HG03103 (cell line): ENCODE measurements at regions not wholly inside any gene's neighbourhood (a gene's known extent, or its start where the extent isn't known, plus 50 kb on each side); places are given as distances from the start of the nearest gene placed in this dataset.
"Not testable (repeated sequence)": the region's sequence is repeated elsewhere in the genome, so short reads cannot be mapped to it uniquely, and the experiment has no call there.

Source experiments
- ATAC-seq: cut with Tn5 transposase; IDR thresholded peaks from one replicate; pipeline ENCODE4 v1.9.1; 2021; ENCODE audit warnings: low read depth; ENCODE audit not compliant: unreplicated experiment

- no peak for ATAC-seq
Measured at GRCh38 chr2:129176375-129176774, 803.1 kb upstream of the RAB6C start.

DNA sequence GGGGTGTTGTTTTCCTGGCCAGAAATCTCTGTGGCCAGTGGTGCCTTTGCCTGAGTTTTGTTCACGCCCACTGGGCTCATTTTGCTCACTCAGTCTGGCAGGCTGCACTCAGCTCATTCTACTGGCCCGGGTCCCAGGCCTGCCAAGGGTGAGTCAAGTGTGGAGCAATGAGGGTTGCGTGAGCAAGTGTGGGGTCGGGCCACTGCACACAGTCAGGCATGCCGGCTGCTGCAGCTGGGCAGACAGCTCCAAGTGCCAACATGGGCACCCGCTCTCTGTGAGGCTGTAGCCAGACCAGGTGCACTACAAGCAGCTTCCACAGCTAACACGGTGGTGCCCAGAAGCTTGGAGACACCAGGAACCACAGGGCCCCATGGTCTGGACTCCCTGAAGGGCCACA, 801.1 kb upstream of the RAB6C start:
- ATAC-seq, result no peak

- no peak for ATAC-seq
Measured at GRCh38 chr2:129179199-129179598, 800.3 kb upstream of the RAB6C start.

DNA sequence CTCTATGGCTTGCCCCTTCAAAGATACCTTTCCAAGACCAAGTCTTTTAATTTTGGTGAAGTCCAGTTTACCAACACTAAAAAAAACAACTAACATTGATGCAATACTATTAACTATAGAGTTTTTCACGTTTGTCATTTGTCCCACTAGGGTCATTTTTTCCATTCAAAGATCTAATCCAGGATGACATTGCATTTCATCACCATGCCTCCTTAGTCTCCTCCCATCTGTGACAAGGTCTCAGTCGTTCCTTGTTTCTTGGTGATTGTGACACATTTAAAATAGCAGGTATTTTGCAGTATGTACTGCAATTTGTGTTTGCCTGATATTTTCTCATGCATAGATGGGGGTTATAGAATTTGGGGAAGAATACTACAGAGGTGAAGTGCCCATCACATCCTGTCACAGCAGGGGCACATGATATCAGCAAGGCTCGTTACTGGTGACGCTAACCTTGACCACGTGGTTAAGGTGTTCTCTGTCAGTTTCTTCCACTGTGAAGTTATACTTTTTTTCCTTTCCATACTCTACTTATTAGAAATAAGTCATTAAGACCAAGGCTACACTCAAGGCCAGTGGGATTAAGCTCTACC, 799.2 kb upstream of the RAB6C start:
- no peak for ATAC-seq

- ATAC-seq, result no peak
Measured at GRCh38 chr2:129181433-129181832, 798.0 kb upstream of the RAB6C start.

GRCh38 chr2:129181963-129182362, 797.5 kb upstream of the RAB6C start:
- ATAC-seq, result no peak

DNA sequence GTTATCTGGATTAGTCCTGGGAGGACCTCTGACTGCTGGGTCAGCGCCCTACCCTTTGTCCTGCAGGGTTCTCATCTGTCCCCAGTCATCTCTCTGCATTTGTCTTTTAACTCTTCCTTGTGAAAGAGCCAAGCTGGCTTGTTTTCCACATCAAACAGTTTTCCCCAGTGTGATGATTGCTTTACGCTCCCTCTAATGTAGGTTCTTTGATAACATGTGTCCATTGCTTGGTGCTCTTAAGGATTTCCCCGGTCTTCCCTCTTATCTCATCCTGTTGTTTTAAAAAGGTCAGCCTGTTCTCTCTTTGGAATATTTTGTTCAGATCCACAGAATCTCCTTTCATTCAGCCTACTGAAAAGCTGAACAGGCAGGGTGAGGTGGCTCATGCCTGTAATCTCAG, 792.1 kb upstream of the RAB6C start:
- ATAC-seq, result no peak

GRCh38 chr2:129188451-129188850, 791.0 kb upstream of the RAB6C start:
- ATAC-seq, result no peak

DNA sequence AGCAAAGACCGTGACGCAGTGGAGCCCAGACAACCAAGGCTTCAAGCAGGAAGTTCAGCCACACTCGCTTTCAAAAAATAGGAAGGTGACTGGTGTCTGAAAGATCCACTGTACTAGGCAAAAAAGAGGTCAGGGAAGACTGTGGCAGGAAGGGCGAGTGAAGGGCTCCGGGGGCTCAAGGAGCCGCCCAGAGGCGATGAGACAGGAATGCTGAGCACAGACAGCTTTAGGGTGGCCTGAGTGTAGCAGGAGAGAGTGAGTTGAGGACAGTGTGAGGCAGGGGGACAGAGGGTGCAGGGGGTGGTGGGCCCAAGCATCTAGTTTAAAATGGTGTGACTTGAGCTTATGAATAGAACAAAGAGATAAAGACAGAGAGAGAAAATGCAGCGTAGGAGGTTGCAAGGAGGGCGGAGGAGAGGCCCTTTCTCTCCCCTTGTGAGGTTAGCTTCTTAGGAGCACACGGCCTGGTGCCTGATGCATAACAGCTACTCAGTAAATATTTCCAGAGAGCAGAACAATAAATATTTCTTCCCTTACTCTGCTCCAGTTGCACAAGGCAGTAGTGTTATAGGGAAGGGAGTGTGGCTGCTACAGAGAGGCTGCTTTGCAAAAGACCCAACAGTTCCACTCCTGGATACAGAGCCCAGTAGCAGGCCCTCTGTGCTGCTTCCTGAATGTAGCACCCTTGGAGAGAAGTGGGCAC, 789.7 kb upstream of the RAB6C start:
- no peak for ATAC-seq

DNA sequence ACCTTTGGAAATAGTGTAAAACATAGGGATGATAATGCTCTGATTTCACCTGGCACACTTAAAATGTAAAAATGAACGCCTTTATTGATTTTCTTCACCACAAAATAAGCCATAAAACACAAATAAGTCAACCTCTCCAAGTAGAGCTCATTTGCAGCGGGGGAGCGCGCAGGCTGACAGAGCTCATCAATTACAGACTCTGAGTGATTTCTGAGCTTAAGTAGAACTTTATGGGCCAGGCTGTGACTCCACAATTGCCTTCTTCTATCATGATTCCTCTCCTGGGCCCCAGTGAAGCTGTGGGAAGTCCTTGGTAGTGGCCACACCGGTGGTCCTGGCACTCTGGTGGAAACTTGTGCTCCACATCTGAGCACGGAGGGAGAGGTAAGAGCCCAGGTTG, 789.0 kb upstream of the RAB6C start:
- ATAC-seq, result no peak

DNA sequence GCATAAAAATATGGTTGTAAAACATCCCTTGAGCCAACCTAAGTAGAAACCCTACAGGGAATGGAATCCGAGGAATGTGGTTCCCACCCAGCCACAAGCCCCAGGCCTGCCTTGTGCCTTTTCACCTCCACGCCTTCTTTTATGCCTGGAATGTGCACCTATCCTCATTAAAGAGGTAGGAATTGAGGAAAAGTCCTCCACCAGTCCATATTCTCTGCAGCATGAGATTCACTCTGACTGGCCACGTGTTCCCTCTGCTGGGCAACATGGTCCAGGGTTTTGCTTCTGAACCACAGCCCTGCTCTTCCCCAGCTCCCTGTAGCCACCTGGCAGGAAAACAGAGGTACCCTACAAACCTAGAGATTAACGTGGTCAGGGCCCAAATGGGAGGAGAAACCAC, 787.9 kb upstream of the RAB6C start:
- ATAC-seq, result no peak

DNA sequence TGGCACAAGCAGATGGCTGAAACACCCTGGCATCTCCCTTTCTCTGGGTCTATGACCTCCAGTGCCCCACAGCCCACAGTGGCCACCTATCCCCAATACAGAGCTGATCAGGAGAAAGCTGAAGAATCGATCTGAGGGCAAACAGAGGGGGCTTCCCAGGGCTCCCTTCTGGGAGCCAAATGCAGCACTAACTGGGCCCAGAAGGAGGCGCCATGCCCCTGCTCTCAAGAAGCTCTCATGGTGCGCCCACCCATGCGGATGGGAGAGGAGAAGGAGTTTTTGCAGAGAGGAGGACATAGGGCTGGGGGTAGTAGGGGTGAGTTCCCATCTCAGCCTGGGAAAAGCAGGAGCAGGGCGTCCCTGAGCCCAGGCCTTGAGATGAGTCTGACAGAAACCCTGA, 787.3 kb upstream of the RAB6C start:
- no peak for ATAC-seq

GRCh38 chr2:129192841-129193253, 786.6 kb upstream of the RAB6C start:
- ATAC-seq, result no peak

GRCh38 chr2:129193961-129194360, 785.5 kb upstream of the RAB6C start:
- no peak for ATAC-seq

- ATAC-seq, result no peak
Measured at GRCh38 chr2:129199501-129199900, 780.0 kb upstream of the RAB6C start.

- ATAC-seq, result no peak
Measured at GRCh38 chr2:129201696-129202095, 777.8 kb upstream of the RAB6C start.

DNA sequence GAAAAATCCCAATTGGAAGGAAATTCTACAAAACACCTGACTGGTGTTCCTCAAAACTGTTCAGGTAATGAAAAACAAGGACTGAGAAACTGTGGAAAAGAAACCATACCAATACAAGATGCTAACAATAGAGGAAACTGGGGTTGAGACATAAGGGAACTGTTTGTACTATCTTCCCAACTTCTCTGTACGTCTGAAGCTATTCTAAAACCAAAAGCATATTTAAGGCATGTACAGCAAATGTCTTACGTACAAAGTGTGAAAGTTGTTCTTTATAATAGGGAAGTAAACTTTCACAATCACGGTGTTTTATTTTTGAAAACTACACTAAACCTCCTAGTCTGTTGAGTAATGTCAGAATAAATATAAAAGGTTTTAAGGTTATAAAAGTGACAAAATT, 776.1 kb upstream of the RAB6C start:
- ATAC-seq, result no peak

DNA sequence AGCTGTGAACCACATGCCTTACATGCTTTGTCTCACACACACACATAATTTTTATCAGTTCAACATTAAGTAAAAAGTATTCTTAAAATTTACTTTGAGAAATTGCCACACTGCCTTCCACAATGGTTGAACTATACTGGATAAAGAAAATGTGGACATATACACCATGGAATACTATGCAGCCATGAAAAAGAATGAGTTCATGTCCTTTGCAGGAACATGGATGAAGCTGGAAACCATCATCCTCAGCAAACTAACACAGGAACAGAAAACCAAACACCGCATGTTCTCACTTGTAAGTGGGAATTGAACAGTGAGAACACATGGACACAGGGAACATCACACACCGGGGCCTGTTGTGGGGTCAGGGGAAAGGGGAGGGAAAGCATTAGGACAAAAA, 774.9 kb upstream of the RAB6C start:
- ATAC-seq, result not testable (repeated sequence)

DNA sequence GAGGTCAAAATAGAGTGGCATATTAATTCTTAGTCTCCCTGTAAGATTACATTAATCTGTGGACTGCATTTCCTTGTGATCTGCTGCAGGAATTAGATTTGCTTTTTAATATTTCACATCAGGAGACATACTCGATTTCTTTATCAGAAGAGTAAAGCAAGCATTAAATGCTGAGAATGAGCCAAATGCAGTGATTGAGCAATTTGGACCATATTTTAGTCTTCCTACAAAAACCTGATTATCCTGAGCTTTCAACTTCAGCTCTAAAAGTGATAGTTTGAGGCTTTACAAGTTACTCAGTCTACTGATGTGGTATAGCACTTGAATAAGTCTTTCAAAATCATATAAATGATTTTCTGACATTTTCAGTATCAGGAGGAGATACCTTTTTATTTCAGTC, 774.3 kb upstream of the RAB6C start:
- no peak for ATAC-seq

DNA sequence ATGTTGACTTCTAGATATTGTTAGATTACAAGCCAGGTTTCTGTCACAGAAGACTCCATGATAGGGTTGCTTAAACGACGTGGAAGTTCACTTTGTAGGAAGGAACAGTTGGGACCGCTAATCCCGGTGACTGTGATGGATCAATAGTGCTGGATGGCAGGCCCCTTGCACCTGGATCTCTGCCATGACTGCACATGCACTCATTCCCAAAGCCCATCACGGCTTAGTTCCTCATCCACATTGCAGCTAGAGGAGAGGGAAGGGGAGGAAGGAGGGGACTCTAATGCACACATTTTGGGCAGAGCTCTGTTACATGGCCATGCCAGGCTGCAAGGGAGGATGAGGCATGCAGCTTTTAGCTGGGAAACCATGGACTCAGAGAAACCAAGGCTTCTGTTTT, 773.7 kb upstream of the RAB6C start:
- ATAC-seq, result no peak

- no peak for ATAC-seq
Measured at GRCh38 chr2:129212299-129212958, 767.0 kb upstream of the RAB6C start.

GRCh38 chr2:129224022-129224421, 755.4 kb upstream of the RAB6C start:
- no peak for ATAC-seq
